ENCODE measurements at regions not wholly inside any gene's neighbourhood (a gene's known extent, or its start where the extent isn't known, plus 50 kb on each side); places are given as distances from the start of the nearest gene placed in this dataset.

GRCh38 chr1:199448646-199449045 lies 578.9 kb upstream of the NR5A2 start:
- TF ChIP-seq, protein P1, sequence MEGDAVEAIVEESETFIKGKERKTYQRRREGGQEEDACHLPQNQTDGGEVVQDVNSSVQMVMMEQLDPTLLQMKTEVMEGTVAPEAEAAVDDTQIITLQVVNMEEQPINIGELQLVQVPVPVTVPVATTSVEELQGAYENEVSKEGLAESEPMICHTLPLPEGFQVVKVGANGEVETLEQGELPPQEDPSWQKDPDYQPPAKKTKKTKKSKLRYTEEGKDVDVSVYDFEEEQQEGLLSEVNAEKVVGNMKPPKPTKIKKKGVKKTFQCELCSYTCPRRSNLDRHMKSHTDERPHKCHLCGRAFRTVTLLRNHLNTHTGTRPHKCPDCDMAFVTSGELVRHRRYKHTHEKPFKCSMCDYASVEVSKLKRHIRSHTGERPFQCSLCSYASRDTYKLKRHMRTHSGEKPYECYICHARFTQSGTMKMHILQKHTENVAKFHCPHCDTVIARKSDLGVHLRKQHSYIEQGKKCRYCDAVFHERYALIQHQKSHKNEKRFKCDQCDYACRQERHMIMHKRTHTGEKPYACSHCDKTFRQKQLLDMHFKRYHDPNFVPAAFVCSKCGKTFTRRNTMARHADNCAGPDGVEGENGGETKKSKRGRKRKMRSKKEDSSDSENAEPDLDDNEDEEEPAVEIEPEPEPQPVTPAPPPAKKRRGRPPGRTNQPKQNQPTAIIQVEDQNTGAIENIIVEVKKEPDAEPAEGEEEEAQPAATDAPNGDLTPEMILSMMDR (CRISPR knock-in tag; IDR thresholded peaks at IDR 0.05) = no peak
- TF ChIP-seq, protein P2, sequence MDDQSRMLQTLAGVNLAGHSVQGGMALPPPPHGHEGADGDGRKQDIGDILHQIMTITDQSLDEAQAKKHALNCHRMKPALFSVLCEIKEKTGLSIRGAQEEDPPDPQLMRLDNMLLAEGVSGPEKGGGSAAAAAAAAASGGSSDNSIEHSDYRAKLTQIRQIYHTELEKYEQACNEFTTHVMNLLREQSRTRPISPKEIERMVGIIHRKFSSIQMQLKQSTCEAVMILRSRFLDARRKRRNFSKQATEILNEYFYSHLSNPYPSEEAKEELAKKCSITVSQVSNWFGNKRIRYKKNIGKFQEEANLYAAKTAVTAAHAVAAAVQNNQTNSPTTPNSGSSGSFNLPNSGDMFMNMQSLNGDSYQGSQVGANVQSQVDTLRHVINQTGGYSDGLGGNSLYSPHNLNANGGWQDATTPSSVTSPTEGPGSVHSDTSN (CRISPR knock-in tag; IDR thresholded peaks at IDR 0.05; ENCODE audit: borderline replicate concordance) = no peak
- no peak for TF ChIP-seq MEIS1 (CRISPR knock-in tag; IDR thresholded peaks at IDR 0.05; ENCODE audit: borderline replicate concordance)
- no peak for TF ChIP-seq RXRA (CRISPR knock-in tag; IDR thresholded peaks at IDR 0.05)
- no peak for TF ChIP-seq JUND (CRISPR knock-in tag; IDR thresholded peaks at IDR 0.05)
- TF ChIP-seq ZNF841 (CRISPR knock-in tag; IDR thresholded peaks at IDR 0.05; ENCODE audit: borderline replicate concordance) = no peak
- TF ChIP-seq SMARCC2 (IDR thresholded peaks at IDR 0.05) = no peak
- no peak for TF ChIP-seq ZNF878 (CRISPR knock-in tag; IDR thresholded peaks at IDR 0.05)
- no peak for TF ChIP-seq CENPX (CRISPR knock-in tag; IDR thresholded peaks at IDR 0.05)
- no peak for TF ChIP-seq ZFP36 (IDR thresholded peaks at IDR 0.05; ENCODE audit: borderline replicate concordance, low read depth, low read length, partially characterized antibody)
- TF ChIP-seq SP2 (CRISPR knock-in tag; IDR thresholded peaks at IDR 0.05) = no peak
- no peak for TF ChIP-seq ETV6 (CRISPR knock-in tag; conservative IDR thresholded peaks at IDR 0.05)
- TF ChIP-seq CHD4 (IDR thresholded peaks at IDR 0.05; ENCODE audit: borderline replicate concordance, low read length) = no peak
